Sigmoid colon (tissue), 6 donors: ENCODE measurements at regions not wholly inside any gene's neighbourhood (a gene's known extent, or its start where the extent isn't known, plus 50 kb on each side); places are given as distances from the start of the nearest gene placed in this dataset.
A peak's percentile ranks its signal among the peaks of the same experiment; 100 is the strongest.

ENCODE experiments used
- DNase-seq: peaks from one replicate; pipeline ENCODE4 v3.0.0-alpha.2; 2019
- H3K27ac ChIP-seq, 4 donors: fragments of 200-600 bp; sonication (generic); one replicate each; pipeline ENCODE4 v1.5.1; 2016 to 2019; ENCODE audit warnings: mild to moderate bottlenecking in 1 of 4
- H3K27me3 ChIP-seq, 3 donors: fragments of 200-600 bp; sonication (generic); one replicate each; pipeline ENCODE4 v1.5.1; 2019; ENCODE audit warnings: mild to moderate bottlenecking in 1 of 3
- H3K36me3 ChIP-seq, 4 donors: fragments of 200-600 bp; sonication (generic); one replicate each; pipeline ENCODE4 v1.5.1; 2016 to 2019
- H3K4me1 ChIP-seq, 4 donors: fragments of 200-600 bp; sonication (generic); one replicate each; pipeline ENCODE4 v1.5.1; 2017 to 2019
- H3K4me3 ChIP-seq, 4 donors: fragments of 200-600 bp; sonication (generic); one replicate each; pipeline ENCODE4 v1.5.1; 2017 to 2019; ENCODE audit warnings: mild to moderate bottlenecking in 2 of 4, moderate library complexity in 1 of 4
- H3K9me3 ChIP-seq, 4 donors: fragments of 200-600 bp in 3 of 4; sonication (generic) in 3 of 4; one replicate each; pipeline versions ENCODE4 v1.5.1 to v1.6.1; 2013 to 2019
- EP300 ChIP-seq, 4 donors: sonication (generic); formaldehyde crosslinking; IDR thresholded peaks; one replicate each; pipeline ENCODE4 v1.6.1; 2017; ENCODE audit warnings: antibody characterized with exemption in 4 of 4
- POLR2A ChIP-seq, 2 donors: fragments of 450-650 bp; IDR thresholded peaks; one replicate each; pipeline ENCODE4 v1.6.1; 2016; ENCODE audit warnings: antibody characterized with exemption in 2 of 2, mild to moderate bottlenecking in 2 of 2, moderate library complexity in 2 of 2
- POLR2AphosphoS5 ChIP-seq, 4 donors: sonication (generic); formaldehyde crosslinking; IDR thresholded peaks; one replicate each; pipeline ENCODE4 v1.6.1; 2017; ENCODE audit warnings: antibody characterized with exemption in 4 of 4
- WGBS, 2 donors: extraction: QIAGEN DNeasy Blood & Tissue Kit; methylation state at CpG; one replicate each; pipeline ENCODE4 v1.1.7; 2013; 5-methylcytosine and 5-hydroxymethylcytosine counted together
- intact Hi-C: fragments of 100-400 bp; cut with DNase I; formaldehyde crosslinking; loops from one replicate; pipeline ENCODE4 v1.15.1; 2023
- TF ChIP-seq, protein P1 (sequence below), 4 experiments: fragments of 450-650 bp in 3 of 4; fragments of 200-600 bp in 1 of 4; IDR thresholded peaks; one replicate each; pipeline ENCODE4 v1.5.1; 2016 to 2019; ENCODE audit warnings: antibody characterized with exemption in 4 of 4, mild to moderate bottlenecking in 3 of 4, moderate library complexity in 2 of 4
- donor health status: healthy with polysubstance abuse.
- donor health status: healthy.

DNA sequence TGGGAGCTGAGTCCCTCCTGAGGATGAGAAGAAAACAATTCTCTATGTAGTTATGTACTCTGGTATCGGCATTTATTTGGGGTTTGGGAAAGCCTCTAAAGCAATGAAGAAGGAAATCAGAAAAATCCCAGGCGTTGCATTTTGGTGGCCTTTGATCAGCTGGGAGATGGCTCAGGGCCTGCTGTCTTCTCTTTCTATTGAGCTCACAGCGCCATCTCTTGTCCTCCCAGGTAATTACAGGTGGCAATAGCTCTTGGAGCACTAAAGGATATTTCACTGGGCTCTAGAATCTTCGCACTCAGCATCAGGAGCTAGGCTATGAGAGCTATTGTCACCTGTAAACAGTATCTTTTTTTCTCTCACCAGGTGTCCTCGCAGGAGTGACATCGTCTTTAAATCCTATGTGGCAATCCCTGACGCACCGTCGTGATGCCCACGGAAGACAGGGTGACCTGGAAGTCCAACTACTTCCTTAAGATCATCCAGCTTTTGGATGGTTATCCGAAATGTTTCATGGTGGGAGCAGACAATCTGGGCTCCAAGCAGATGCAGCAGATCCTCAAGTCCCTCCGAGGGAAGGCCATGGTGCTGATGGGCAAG lies 76.1 kb upstream of the PMAIP1 start:
- Histone ChIP-seq H3K36me3 (no peaks in the 10 kb centered on the region), H3K4me1 (peaks cover 0 to 7% (median 0%) of the 10 kb centered on the region in 4 donors), H3K4me3 (no peak overlapping the region), H3K9me3 (no peaks in the 10 kb centered on the region), H3K27ac (no peak overlapping the region), H3K27me3 (no peaks in the 10 kb centered on the region)
- intact Hi-C loops = loop anchor here (1.0 to 5.0 kb wide), 6 partner anchors 121 to 575 kb away; no protein-coding TSS in a partner anchor
- 36 to 40% methylated on average over 12 of the region's 12 CpGs for WGBS, 2 donors
- TF ChIP-seq EP300 (IDR thresholded peaks at IDR 0.05) = no peak
- TF ChIP-seq POLR2AphosphoS5 (IDR thresholded peaks at IDR 0.05) = peak in 2 of 4 donors; percentile 18 to 20
- TF ChIP-seq, protein P1, sequence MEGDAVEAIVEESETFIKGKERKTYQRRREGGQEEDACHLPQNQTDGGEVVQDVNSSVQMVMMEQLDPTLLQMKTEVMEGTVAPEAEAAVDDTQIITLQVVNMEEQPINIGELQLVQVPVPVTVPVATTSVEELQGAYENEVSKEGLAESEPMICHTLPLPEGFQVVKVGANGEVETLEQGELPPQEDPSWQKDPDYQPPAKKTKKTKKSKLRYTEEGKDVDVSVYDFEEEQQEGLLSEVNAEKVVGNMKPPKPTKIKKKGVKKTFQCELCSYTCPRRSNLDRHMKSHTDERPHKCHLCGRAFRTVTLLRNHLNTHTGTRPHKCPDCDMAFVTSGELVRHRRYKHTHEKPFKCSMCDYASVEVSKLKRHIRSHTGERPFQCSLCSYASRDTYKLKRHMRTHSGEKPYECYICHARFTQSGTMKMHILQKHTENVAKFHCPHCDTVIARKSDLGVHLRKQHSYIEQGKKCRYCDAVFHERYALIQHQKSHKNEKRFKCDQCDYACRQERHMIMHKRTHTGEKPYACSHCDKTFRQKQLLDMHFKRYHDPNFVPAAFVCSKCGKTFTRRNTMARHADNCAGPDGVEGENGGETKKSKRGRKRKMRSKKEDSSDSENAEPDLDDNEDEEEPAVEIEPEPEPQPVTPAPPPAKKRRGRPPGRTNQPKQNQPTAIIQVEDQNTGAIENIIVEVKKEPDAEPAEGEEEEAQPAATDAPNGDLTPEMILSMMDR (IDR thresholded peaks at IDR 0.05) = peak; percentile 81 to 91 (median 86)
- no peak for TF ChIP-seq POLR2A (IDR thresholded peaks at IDR 0.05)
- peak; percentile 87 for DNase-seq

DNA sequence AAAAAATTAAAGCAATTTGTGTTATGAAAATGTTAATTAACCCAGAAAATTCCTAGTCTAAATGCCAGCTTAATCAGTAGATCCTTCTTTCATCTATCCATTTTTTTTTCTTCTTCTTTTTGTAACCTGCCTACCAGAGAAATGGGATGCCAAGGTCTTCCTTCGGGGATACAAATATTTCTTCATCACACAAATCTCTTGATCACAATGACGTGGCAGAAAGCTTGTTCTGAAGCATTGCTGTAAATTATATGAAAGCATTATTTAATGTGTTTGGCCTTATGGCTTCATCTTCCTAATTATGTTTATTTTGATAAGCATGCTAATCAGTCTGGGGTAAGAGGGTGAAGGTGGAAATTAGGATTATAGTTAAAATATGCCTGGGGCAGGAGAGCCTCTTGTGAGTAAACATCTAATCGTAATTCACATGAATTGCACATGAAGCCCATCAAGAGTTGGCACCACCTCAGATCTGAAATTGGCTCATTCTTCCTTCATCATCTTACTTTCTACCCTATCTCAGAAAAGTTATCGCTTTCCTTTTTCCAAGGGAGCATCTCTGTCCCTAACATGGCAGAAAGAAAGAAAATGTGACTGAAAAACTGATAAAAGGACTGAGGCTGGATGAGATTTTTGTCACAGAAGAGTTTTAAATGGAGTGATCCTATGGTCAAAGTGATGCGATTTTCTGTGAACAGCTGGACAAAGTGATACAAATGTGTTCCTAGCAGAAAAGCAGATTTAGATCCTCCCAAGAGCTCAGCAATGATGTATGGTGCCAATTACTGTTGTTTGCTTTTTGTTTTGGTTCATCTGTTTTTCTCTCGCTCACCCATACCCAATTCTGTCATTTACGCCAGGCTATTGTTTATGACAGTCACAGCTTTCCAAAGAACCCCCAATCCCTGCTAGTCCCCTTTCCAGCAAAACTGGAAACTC lies 76.9 kb upstream of the PMAIP1 start:
- intact Hi-C loops = loop anchor here (1.0 to 5.0 kb wide), 6 partner anchors 121 to 574 kb away; no protein-coding TSS in a partner anchor
- no peak for TF ChIP-seq EP300 (IDR thresholded peaks at IDR 0.05)
- TF ChIP-seq POLR2A (IDR thresholded peaks at IDR 0.05) = no peak
- TF ChIP-seq, protein P1 (IDR thresholded peaks at IDR 0.05) = no peak
- TF ChIP-seq POLR2AphosphoS5 (IDR thresholded peaks at IDR 0.05) = no peak
- Histone ChIP-seq H3K9me3 (no peaks in the 10 kb centered on the region), H3K4me3 (no peak overlapping the region), H3K27me3 (no peaks in the 10 kb centered on the region), H3K4me1 (peaks cover 0 to 7% (median 0%) of the 10 kb centered on the region in 4 donors), H3K36me3 (no peaks in the 10 kb centered on the region), H3K27ac (no peak overlapping the region)
- DNase-seq = no peak
- 70 to 78% methylated on average over 7 of the region's 7 CpGs for WGBS, 2 donors

DNA sequence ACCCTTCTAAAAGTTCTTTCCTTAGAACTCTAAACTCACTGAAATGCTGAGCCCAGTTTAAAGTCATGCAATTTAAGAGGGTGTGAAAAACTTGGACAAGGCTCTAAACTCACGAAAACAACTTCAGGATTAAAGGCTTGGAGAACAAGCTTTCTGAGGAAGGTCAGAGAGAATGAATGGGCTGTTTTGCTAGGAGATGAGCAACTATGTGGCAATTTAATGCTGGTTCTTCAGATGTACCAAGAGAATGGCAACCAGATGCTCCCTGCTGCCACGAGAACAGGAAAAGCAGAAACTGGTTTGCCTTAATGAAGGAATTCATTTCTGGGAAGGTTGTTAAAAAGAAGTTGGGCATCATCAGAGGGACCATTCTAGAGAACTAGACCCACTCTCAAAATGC lies 77.8 kb upstream of the PMAIP1 start:
- Histone ChIP-seq H3K4me3 (no peak overlapping the region), H3K36me3 (no peaks in the 10 kb centered on the region), H3K27me3 (no peaks in the 10 kb centered on the region), H3K27ac (no peak overlapping the region), H3K4me1 (peaks cover 0 to 7% (median 0%) of the 10 kb centered on the region in 4 donors), H3K9me3 (no peaks in the 10 kb centered on the region)
- intact Hi-C loops = loop anchor here (2.0 to 5.0 kb wide), 4 partner anchors 120 to 573 kb away; no protein-coding TSS in a partner anchor
- TF ChIP-seq, protein P1 (IDR thresholded peaks at IDR 0.05) = no peak
- TF ChIP-seq POLR2A (IDR thresholded peaks at IDR 0.05) (no peak), EP300 (IDR thresholded peaks at IDR 0.05) (no peak), POLR2AphosphoS5 (IDR thresholded peaks at IDR 0.05) (no peak)
- 33 to 54% methylated on average over 2 of the region's 2 CpGs for WGBS, 2 donors
- no peak for DNase-seq

DNA sequence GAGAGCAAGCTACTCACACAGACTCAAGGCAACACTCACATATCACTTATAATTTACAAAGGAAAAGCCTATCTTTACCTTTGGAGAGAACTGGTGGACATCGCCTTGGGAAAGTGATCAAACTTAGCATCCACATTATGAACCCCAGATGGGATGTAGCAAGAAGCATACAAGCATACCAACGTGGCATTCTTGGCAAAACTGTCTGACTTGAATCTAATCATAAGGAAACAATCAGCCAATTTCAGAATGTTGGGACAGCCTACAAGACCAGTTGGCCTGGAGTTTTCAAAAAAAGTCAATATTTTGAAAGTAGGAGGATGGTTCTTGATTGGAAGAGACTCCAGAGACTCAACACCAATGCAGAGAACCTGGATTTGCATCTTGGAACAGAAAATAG lies 79.1 kb upstream of the PMAIP1 start:
- peaks cover 0 to 7% (median 0%) of the 10 kb centered on the region in 4 donors for H3K4me1 ChIP-seq
- H3K36me3 ChIP-seq = no peaks in the 10 kb centered on the region
- intact Hi-C loops = loop anchor here (5.0 kb wide), 2 partner anchors 118 to 283 kb away; no protein-coding TSS in a partner anchor
- no peaks in the 10 kb centered on the region for H3K9me3 ChIP-seq
- no peaks in the 10 kb centered on the region for H3K27me3 ChIP-seq
- WGBS, 2 donors = 43 to 52% methylated on average over 2 of the region's 2 CpGs
- no peak for TF ChIP-seq POLR2AphosphoS5 (IDR thresholded peaks at IDR 0.05)
- no peak for TF ChIP-seq POLR2A (IDR thresholded peaks at IDR 0.05)
- TF ChIP-seq, protein P1 (IDR thresholded peaks at IDR 0.05) = no peak
- TF ChIP-seq EP300 (IDR thresholded peaks at IDR 0.05) = no peak
- no peak overlapping the region for H3K4me3 ChIP-seq
- no peak overlapping the region for H3K27ac ChIP-seq
- DNase-seq = no peak
